ENCODE measurements at regions not wholly inside any gene's neighbourhood (a gene's known extent, or its start where the extent isn't known, plus 50 kb on each side); places are given as distances from the start of the nearest gene placed in this dataset.

DNA sequence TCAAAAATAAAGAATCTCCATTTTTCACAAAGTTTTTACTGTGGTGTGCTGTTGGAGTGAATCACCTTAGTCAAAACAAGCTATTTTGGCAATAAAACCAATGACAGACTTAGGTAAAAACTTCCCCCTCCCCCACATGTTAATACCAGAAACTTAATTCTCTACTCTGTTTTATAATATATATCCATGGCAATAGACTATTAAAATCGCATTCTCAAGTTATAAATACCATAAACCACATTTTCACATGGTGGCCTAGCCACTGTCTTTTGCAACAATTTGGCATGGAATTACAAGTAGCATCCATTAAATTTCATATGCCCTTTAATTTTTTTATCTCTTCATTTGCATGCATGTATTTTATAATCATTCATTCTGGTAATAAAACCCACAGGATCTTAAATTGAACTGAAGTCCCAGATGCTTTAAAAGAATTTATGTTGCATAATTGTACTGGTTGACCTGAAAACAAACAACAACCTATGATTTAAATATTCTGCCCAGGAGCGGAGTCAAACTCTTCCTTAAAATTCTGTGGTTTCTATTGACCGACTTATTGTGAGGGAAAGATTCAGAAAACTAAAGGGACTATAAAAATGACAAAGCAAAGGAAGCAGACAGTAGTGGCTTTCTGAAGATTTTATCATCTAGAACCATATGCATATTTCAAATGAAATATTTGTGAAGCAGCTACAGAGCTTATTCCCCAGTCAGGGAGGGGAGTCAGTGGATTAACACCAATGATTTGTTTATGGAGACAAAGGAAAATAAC lies 229.0 kb upstream of the TBL1XR1 start:
- no peaks in the 10 kb centered on the region for H3K4me1 ChIP-seq (ENCODE audit: control insufficient read depth in 1 of 2, insufficient read depth in 2 of 2, low read length in 2 of 2)
- H3K27ac ChIP-seq (ENCODE audit: low read length): no peak overlapping the region
- no peaks in the 10 kb centered on the region for H3K27me3 ChIP-seq (ENCODE audit: low read depth, low read length)
- no peak overlapping the region for H3K4me3 ChIP-seq (ENCODE audit: low read depth in 1 of 2, low read length in 2 of 2)
- no peaks in the 10 kb centered on the region for H3K36me3 ChIP-seq (ENCODE audit: control insufficient read depth in 1 of 2, insufficient read depth in 2 of 2, low read length in 2 of 2)
- no peaks in the 10 kb centered on the region for H3K9me3 ChIP-seq (ENCODE audit: control insufficient read depth in 1 of 2, low read length in 2 of 2)

DNA sequence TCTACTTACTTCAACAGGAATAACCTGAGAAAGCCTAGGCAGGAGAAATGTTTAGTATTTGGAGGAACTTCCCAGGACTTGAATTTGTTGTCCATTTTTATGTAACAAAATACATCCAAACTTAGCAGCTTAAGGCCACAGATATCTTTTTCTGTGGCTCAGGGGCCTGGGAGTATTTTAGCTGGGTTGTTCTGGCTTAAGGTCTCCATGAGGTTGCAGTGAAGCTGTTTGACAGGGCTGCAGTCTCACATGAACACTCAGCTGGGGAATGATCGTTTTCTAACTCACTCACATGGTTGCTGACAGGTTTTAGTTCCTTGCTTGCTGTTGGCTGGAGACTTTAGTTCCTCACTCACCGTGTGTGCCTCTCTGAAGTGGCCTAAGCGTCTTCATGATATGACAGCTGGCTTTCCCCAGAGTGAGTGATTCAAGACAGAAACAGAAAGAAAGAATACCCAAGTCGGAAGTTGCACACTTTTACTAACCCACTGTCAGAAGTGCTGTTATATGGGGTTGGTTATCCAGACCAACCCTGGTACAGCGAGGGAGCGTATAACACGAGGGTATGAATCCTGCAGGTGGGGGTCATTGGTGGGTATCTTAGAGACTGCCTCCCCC lies 229.7 kb upstream of the TBL1XR1 start:
- H3K27ac ChIP-seq (ENCODE audit: low read length): no peak overlapping the region

GRCh38 chr3:177427540-177427939 lies 230.3 kb upstream of the TBL1XR1 start:
- Histone ChIP-seq H3K9me3 (ENCODE audit: control insufficient read depth in 1 of 2, low read length in 2 of 2) (no peaks in the 10 kb centered on the region), H3K4me3 (ENCODE audit: low read depth in 1 of 2, low read length in 2 of 2) (no peak overlapping the region), H3K4me1 (ENCODE audit: control insufficient read depth in 1 of 2, insufficient read depth in 2 of 2, low read length in 2 of 2) (no peaks in the 10 kb centered on the region), H3K27ac (ENCODE audit: low read length) (no peak overlapping the region), H3K27me3 (ENCODE audit: low read depth, low read length) (no peaks in the 10 kb centered on the region), H3K36me3 (ENCODE audit: control insufficient read depth in 1 of 2, insufficient read depth in 2 of 2, low read length in 2 of 2) (no peaks in the 10 kb centered on the region)

More for the DNA sequence above, 229.7 kb upstream of the TBL1XR1 start:
- Histone ChIP-seq H3K9me3 (ENCODE audit: control insufficient read depth in 1 of 2, low read length in 2 of 2) (no peaks in the 10 kb centered on the region), H3K4me3 (ENCODE audit: low read depth in 1 of 2, low read length in 2 of 2) (no peak overlapping the region), H3K36me3 (ENCODE audit: control insufficient read depth in 1 of 2, insufficient read depth in 2 of 2, low read length in 2 of 2) (no peaks in the 10 kb centered on the region), H3K27me3 (ENCODE audit: low read depth, low read length) (no peaks in the 10 kb centered on the region), H3K4me1 (ENCODE audit: control insufficient read depth in 1 of 2, insufficient read depth in 2 of 2, low read length in 2 of 2) (no peaks in the 10 kb centered on the region)

DNA sequence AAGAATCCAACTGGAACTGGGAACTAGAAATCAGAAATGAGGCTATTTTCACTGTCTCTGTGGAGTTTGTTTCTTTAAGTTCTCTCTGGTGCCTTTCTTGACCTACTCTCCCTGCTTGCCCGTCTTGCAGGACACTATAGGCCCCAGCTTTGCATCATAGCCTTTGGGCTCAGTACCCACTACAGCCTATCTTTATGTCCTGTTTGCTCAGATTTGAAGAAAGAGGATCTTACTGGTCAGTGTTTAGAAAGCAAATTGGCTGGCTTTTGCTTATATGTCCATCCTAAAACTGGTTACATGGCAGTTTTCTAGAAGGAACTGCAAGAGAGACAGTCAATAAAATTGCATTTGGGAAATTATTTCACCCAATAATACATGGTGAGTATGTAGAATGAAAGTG lies 231.8 kb upstream of the TBL1XR1 start:
- Histone ChIP-seq H3K9me3 (ENCODE audit: control insufficient read depth in 1 of 2, low read length in 2 of 2) (no peaks in the 10 kb centered on the region), H3K36me3 (ENCODE audit: control insufficient read depth in 1 of 2, insufficient read depth in 2 of 2, low read length in 2 of 2) (no peaks in the 10 kb centered on the region), H3K4me3 (ENCODE audit: low read depth in 1 of 2, low read length in 2 of 2) (no peak overlapping the region), H3K4me1 (ENCODE audit: control insufficient read depth in 1 of 2, insufficient read depth in 2 of 2, low read length in 2 of 2) (no peaks in the 10 kb centered on the region), H3K27ac (ENCODE audit: low read length) (no peak overlapping the region), H3K27me3 (ENCODE audit: low read depth, low read length) (no peaks in the 10 kb centered on the region)

DNA sequence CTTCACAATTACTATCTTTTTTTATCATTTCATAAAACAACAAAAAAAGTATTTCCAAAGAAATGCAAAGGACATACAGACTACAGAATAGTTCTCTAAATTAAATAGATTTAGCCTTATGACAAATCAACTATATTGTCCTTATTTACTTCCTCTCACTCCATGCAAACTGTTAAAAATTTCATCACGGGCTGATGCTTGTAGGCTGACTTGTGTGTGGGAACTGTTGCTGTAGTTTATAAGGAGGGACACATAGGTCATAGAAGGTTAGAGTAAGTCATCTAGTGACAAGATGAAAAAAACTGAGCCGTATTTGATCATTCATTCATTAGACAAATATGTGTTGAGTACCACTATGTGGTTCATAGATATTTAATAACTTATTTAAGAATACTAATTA lies 232.5 kb upstream of the TBL1XR1 start:
- no peak overlapping the region for H3K4me3 ChIP-seq (ENCODE audit: low read depth in 1 of 2, low read length in 2 of 2)
- H3K4me1 ChIP-seq (ENCODE audit: control insufficient read depth in 1 of 2, insufficient read depth in 2 of 2, low read length in 2 of 2): no peaks in the 10 kb centered on the region
- no peak overlapping the region for H3K27ac ChIP-seq (ENCODE audit: low read length)
- no peaks in the 10 kb centered on the region for H3K27me3 ChIP-seq (ENCODE audit: low read depth, low read length)
- H3K9me3 ChIP-seq (ENCODE audit: control insufficient read depth in 1 of 2, low read length in 2 of 2): no peaks in the 10 kb centered on the region
- no peaks in the 10 kb centered on the region for H3K36me3 ChIP-seq (ENCODE audit: control insufficient read depth in 1 of 2, insufficient read depth in 2 of 2, low read length in 2 of 2)

DNA sequence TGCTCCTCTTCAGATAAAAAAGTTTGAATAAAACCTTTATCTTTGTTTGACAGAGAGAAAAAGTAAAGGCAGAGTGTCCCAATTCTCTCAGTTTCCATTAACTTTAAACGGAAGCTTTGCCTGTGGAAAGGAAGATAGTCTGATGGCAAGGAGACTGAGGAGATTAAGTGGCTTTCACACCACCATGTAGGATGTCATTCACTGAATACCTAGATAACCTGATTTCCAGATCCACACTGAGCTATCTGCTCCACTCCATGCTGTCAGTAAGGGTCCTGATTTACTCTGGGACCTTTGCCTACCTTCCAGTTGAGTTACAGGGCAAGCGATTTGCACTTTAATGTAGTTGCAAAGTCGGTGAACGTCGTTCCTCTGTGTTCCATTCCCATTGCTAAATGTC lies 233.4 kb upstream of the TBL1XR1 start:
- no peaks in the 10 kb centered on the region for H3K27me3 ChIP-seq (ENCODE audit: low read depth, low read length)
- H3K4me3 ChIP-seq (ENCODE audit: low read depth in 1 of 2, low read length in 2 of 2): no peak overlapping the region
- H3K36me3 ChIP-seq (ENCODE audit: control insufficient read depth in 1 of 2, insufficient read depth in 2 of 2, low read length in 2 of 2): no peaks in the 10 kb centered on the region
- no peaks in the 10 kb centered on the region for H3K4me1 ChIP-seq (ENCODE audit: control insufficient read depth in 1 of 2, insufficient read depth in 2 of 2, low read length in 2 of 2)
- no peak overlapping the region for H3K27ac ChIP-seq (ENCODE audit: low read length)
- no peaks in the 10 kb centered on the region for H3K9me3 ChIP-seq (ENCODE audit: control insufficient read depth in 1 of 2, low read length in 2 of 2)

DNA sequence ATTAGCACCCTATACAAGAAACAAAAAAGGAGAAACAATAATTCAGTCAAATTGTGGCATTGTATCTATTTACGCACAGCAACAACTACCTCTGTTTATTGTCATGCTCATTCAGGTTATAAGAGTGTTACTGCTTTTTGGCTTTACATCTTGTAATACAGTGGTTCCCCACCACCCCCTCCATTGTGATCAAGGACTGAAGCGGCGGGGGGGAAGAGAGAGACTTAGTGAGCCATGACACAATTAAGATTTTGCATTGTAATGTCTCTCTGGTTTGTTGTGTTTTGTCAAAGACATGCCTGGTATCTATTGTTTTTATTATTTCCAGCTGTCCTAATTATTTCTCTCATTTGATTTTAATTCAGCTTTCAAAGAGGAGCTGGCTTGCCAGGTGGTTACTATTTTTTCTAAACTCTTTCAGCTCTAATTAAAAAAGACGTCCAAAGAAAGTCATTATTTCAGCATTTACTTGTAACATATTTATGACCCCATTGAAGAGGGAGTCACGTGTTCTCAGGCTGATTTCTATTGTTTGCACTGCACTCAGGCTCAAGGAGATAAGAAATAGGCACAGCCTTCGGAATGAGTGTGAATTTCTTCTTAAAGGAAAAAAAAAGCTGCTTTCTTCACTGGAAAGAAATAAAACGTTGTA lies 234.4 kb upstream of the TBL1XR1 start:
- Histone ChIP-seq H3K27me3 (ENCODE audit: low read depth, low read length) (no peaks in the 10 kb centered on the region), H3K36me3 (ENCODE audit: control insufficient read depth in 1 of 2, insufficient read depth in 2 of 2, low read length in 2 of 2) (no peaks in the 10 kb centered on the region), H3K9me3 (ENCODE audit: control insufficient read depth in 1 of 2, low read length in 2 of 2) (no peaks in the 10 kb centered on the region), H3K27ac (ENCODE audit: low read length) (no peak overlapping the region), H3K4me1 (ENCODE audit: control insufficient read depth in 1 of 2, insufficient read depth in 2 of 2, low read length in 2 of 2) (no peaks in the 10 kb centered on the region), H3K4me3 (ENCODE audit: low read depth in 1 of 2, low read length in 2 of 2) (no peak overlapping the region)

DNA sequence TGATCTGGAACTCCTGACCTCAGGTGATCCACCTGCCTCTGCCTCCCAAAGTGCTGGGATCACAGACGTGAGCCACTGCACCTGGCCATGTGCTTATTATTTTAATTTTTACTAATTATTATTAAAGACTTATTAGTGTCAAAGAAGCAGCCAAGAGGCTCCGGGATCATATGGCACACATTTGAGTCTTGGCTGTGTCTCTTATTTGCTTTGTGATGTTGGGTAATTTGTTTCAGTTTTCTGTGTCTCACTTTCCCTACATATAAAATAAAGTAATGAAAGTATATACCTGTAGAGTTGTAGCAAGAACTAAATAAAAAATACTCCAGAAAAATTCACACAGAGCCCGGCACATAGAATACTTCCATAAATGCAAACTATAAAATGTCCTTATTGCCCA lies 238.0 kb upstream of the TBL1XR1 start:
- H3K4me1 ChIP-seq (ENCODE audit: control insufficient read depth in 1 of 2, insufficient read depth in 2 of 2, low read length in 2 of 2): peaks cover 2 to 16% of the 10 kb centered on the region in 2 donors
- H3K27ac ChIP-seq (ENCODE audit: low read length): no peak overlapping the region
- H3K4me3 ChIP-seq (ENCODE audit: low read depth in 1 of 2, low read length in 2 of 2): no peak overlapping the region
- H3K27me3 ChIP-seq (ENCODE audit: low read depth, low read length): no peaks in the 10 kb centered on the region
- no peaks in the 10 kb centered on the region for H3K36me3 ChIP-seq (ENCODE audit: control insufficient read depth in 1 of 2, insufficient read depth in 2 of 2, low read length in 2 of 2)
- H3K9me3 ChIP-seq (ENCODE audit: control insufficient read depth in 1 of 2, low read length in 2 of 2): no peaks in the 10 kb centered on the region

DNA sequence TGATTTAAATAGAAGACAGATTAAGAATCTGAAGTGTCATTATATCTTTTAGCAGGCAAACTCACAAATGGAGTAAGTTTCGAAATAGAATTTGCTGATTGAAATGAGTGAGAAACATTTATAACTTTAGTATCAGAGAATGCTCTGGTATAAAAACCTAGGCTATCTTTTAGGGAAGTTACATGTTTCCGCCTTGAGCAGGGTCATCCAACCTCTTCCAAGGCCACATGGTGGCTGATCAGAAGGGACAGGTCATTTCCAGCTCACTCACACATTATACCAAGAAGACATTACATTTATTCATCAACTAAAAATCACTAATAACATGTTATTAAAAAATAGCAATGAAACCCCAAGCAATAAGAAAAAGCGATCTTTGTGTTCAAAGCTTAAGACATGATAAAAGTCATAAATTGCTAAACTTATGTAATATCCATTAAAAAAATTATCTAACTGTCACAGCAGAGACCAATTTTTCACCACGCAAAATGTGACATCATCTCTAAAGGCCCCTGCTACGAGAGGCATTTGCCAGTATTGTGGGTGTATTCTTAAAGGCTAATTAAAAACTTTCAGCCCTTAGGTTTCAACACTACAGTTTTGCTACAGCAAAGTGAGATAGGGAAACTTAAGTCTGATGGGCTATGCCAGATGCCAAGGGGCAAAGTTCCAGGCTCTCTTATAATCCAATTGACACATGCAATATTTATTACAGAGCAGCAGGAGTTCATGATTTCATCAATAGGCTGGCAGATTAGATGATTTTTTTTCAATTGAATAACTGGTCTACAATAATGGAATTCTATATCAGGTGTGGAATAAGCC lies 240.4 kb upstream of the TBL1XR1 start:
- Histone ChIP-seq H3K4me1 (ENCODE audit: control insufficient read depth in 1 of 2, insufficient read depth in 2 of 2, low read length in 2 of 2) (peaks cover 8 to 38% of the 10 kb centered on the region in 2 donors), H3K27me3 (ENCODE audit: low read depth, low read length) (no peaks in the 10 kb centered on the region)

DNA sequence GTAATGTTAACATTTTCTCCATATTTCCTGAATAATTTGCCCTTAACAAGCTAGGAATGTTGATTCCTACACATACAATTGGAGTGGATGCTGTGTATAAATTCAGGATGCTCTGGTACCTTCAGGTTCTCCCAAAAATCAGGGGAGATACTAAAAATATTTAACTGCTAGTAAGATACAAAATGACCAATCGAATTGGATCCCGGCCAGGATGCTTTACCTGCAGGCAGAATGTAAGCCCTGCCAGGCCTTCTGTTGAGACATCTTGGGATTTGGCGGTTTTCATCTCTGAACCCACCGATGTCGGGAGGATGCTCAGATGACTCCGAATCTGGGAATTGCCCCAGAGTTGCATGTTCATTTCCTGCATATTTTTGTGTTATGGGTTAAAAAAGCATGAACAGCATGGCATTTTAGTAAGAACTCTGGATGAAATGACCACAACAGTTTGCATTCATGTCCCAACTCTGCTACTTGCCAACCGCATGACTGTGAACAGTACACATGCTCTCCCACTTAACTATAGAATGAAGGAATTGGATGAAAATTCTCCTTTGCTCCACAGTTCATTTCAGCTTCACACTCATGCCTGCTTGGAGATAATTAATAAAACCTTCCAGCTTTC lies 241.4 kb upstream of the TBL1XR1 start:
- Histone ChIP-seq H3K36me3 (ENCODE audit: control insufficient read depth in 1 of 2, insufficient read depth in 2 of 2, low read length in 2 of 2) (no peaks in the 10 kb centered on the region), H3K27me3 (ENCODE audit: low read depth, low read length) (no peaks in the 10 kb centered on the region), H3K4me3 (ENCODE audit: low read depth in 1 of 2, low read length in 2 of 2) (no peak overlapping the region), H3K27ac (ENCODE audit: low read length) (no peak overlapping the region), H3K9me3 (ENCODE audit: control insufficient read depth in 1 of 2, low read length in 2 of 2) (no peaks in the 10 kb centered on the region), H3K4me1 (ENCODE audit: control insufficient read depth in 1 of 2, insufficient read depth in 2 of 2, low read length in 2 of 2) (peaks cover 8 to 38% of the 10 kb centered on the region in 2 donors)

More for the DNA sequence above, 240.4 kb upstream of the TBL1XR1 start:
- H3K4me3 ChIP-seq (ENCODE audit: low read depth in 1 of 2, low read length in 2 of 2): no peak overlapping the region
- no peaks in the 10 kb centered on the region for H3K9me3 ChIP-seq (ENCODE audit: control insufficient read depth in 1 of 2, low read length in 2 of 2)
- H3K27ac ChIP-seq (ENCODE audit: low read length): no peak overlapping the region
- no peaks in the 10 kb centered on the region for H3K36me3 ChIP-seq (ENCODE audit: control insufficient read depth in 1 of 2, insufficient read depth in 2 of 2, low read length in 2 of 2)

Measured in muscle layer of duodenum (tissue), 2 donors.